Panc1 (cell line): ENCODE measurements at regions not wholly inside any gene's neighbourhood (a gene's known extent, or its start where the extent isn't known, plus 50 kb on each side); places are given as distances from the start of the nearest gene placed in this dataset.

Experiments
- REST ChIP-seq, 2 experiments: IDR thresholded peaks; 2 replicates each; pipeline ENCODE4 v1.6.1; 2011 to 2012; ENCODE audit warnings: low read depth in 2 of 2, control low read depth in 1 of 2, low read length in 1 of 2, mild to moderate bottlenecking in 1 of 2, moderate library complexity in 1 of 2; ENCODE audit not compliant: insufficient read depth in 1 of 2
- TCF7L2 ChIP-seq: IDR thresholded peaks from 2 replicates; pipeline ENCODE4 v1.6.1; 2011; ENCODE audit warnings: mild to moderate bottlenecking, low read depth, low read length, inconsistent platforms

- no peak for TF ChIP-seq TCF7L2
- no peak for TF ChIP-seq REST (IDR thresholded peaks at IDR 0.05; ENCODE audit: insufficient read depth in 1 of 2, low read depth in 2 of 2, low read length in 1 of 2)
These were observed 562.8 kb upstream of the POU3F4 start for GRCh38 chrX:82945332-82945731.
